Right atrium auricular region (tissue), 2 donors: ENCODE measurements at regions not wholly inside any gene's neighbourhood (a gene's known extent, or its start where the extent isn't known, plus 50 kb on each side); places are given as distances from the start of the nearest gene placed in this dataset.

Experiments used
- DNase-seq: peaks from one replicate; pipeline ENCODE4 v3.0.0-alpha.2; 2019; ENCODE audit warnings: low spot score
- H3K27ac ChIP-seq, 2 donors: fragments of 200-600 bp; sonication (generic); 1 replicate in 1 of 2; 2 replicates in 1 of 2; pipeline ENCODE4 v1.5.1; 2016 to 2019
- H3K27me3 ChIP-seq, 2 donors: fragments of 200-600 bp; sonication (generic); one replicate each; pipeline versions ENCODE4 v1.5.1 to v1.6.0; 2017 to 2019
- H3K36me3 ChIP-seq: fragments of 200-600 bp; sonication (generic); one replicate; pipeline ENCODE4 v1.5.1; 2016
- H3K4me1 ChIP-seq, 2 donors: fragments of 200-600 bp; sonication (generic); one replicate each; pipeline versions ENCODE4 v1.5.1 to v1.6.0; 2017 to 2019
- H3K4me3 ChIP-seq, 2 donors: fragments of 200-600 bp; sonication (generic); 1 replicate in 1 of 2; 2 replicates in 1 of 2; pipeline ENCODE4 v1.5.1; 2017 to 2019; ENCODE audit warnings: mild to moderate bottlenecking in 1 of 2, moderate library complexity in 1 of 2
- H3K9me3 ChIP-seq, 2 donors: fragments of 200-600 bp; sonication (generic); one replicate each; pipeline ENCODE4 v1.5.1; 2019
- TF ChIP-seq, protein P1 (sequence below), 2 donors: fragments of 200-600 bp; sonication (generic); IDR thresholded peaks; one replicate each; pipeline ENCODE4 v1.5.1; 2019; ENCODE audit warnings: antibody characterized with exemption in 2 of 2

DNA sequence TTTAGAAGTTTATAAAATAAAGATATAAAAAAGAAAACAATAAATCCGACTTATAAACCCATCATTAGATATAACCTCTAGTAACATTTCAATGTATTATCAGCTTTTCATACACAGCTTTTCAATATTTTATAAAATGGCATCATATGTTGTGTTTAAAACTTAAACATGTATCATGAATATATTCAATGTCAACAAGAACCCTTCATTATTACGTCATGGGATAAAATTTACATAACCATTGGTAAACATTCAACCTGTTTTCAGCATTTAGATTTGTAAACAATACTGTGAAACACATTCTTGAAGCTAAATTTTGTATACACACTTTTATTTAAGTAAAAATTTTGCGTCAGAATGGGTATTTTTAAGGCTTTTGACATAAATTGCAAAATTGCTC lies 153.4 kb upstream of the SOX14 start:
- TF ChIP-seq, protein P1, sequence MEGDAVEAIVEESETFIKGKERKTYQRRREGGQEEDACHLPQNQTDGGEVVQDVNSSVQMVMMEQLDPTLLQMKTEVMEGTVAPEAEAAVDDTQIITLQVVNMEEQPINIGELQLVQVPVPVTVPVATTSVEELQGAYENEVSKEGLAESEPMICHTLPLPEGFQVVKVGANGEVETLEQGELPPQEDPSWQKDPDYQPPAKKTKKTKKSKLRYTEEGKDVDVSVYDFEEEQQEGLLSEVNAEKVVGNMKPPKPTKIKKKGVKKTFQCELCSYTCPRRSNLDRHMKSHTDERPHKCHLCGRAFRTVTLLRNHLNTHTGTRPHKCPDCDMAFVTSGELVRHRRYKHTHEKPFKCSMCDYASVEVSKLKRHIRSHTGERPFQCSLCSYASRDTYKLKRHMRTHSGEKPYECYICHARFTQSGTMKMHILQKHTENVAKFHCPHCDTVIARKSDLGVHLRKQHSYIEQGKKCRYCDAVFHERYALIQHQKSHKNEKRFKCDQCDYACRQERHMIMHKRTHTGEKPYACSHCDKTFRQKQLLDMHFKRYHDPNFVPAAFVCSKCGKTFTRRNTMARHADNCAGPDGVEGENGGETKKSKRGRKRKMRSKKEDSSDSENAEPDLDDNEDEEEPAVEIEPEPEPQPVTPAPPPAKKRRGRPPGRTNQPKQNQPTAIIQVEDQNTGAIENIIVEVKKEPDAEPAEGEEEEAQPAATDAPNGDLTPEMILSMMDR (IDR thresholded peaks at IDR 0.05), result no peak
- H3K27me3 ChIP-seq, result no peaks in the 10 kb centered on the region
- H3K4me1 ChIP-seq, result no peaks in the 10 kb centered on the region
- no peaks in the 10 kb centered on the region for H3K36me3 ChIP-seq
- no peak overlapping the region for H3K27ac ChIP-seq
- no peaks in the 10 kb centered on the region for H3K9me3 ChIP-seq
- DNase-seq, result no peak
- H3K4me3 ChIP-seq, result no peak overlapping the region

DNA sequence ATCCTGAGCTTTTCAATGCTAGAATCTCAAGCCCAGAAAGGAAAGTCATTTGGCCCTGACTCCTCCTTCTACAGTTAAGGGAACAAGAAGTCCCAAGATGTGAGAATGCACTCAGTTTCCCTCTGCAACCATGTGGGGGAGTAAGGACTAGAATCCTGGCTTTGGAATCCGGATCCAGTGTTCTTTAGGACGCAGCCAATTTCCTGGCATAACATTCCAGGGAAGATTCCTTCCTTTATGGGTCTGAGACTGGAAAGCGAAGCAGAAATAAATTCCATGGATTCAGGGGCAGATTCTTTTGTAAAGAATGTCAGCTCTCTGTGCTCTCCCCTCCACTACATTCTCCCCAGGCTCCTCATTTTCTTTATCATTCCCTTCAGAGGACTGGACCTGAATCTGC lies 151.8 kb upstream of the SOX14 start:
- no peak overlapping the region for H3K4me3 ChIP-seq
- H3K27ac ChIP-seq, result no peak overlapping the region
- no peak for DNase-seq
- no peaks in the 10 kb centered on the region for H3K9me3 ChIP-seq
- no peaks in the 10 kb centered on the region for H3K27me3 ChIP-seq
- no peaks in the 10 kb centered on the region for H3K4me1 ChIP-seq
- TF ChIP-seq, protein P1 (IDR thresholded peaks at IDR 0.05), result no peak
- H3K36me3 ChIP-seq, result no peaks in the 10 kb centered on the region

DNA sequence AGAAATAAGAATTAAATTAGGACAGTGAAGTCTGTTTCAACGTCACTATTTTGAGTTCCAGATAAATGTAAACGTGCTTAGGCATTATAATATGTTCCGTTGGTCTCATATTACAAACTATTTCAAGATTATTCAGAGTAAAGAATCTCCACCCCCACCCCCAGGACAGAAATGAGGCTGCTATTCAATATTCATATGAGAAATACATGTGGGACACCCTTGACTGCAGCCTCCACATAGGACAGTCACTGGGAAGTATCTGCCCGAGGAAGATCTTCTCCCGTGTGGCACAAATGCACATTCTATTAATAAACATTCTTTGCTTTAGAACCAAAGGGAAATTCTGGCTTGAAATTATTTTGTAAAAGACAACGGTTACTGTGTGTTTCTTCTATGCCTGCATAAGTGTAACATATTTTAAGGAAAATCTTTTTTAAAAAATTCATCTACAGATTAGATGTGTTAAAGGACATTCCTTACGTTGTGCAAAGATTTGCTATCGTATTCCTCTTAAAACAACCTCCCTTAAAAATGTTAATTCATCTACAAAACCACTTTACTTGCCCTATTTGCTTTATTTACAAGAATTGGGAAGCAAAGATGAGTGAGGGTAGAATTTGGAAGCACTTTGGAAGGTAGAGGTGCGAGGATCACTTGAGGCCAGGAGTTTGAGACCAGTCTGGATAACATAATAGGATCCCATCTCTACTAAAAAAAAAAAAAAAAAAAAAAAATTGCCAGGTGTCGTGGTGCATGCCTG lies 148.3 kb upstream of the SOX14 start:
- Histone ChIP-seq H3K27ac (no peak overlapping the region), H3K4me3 (no peak overlapping the region), H3K27me3 (no peaks in the 10 kb centered on the region), H3K36me3 (no peaks in the 10 kb centered on the region), H3K4me1 (no peaks in the 10 kb centered on the region), H3K9me3 (no peaks in the 10 kb centered on the region)
- TF ChIP-seq, protein P1 (IDR thresholded peaks at IDR 0.05), result no peak
- no peak for DNase-seq

DNA sequence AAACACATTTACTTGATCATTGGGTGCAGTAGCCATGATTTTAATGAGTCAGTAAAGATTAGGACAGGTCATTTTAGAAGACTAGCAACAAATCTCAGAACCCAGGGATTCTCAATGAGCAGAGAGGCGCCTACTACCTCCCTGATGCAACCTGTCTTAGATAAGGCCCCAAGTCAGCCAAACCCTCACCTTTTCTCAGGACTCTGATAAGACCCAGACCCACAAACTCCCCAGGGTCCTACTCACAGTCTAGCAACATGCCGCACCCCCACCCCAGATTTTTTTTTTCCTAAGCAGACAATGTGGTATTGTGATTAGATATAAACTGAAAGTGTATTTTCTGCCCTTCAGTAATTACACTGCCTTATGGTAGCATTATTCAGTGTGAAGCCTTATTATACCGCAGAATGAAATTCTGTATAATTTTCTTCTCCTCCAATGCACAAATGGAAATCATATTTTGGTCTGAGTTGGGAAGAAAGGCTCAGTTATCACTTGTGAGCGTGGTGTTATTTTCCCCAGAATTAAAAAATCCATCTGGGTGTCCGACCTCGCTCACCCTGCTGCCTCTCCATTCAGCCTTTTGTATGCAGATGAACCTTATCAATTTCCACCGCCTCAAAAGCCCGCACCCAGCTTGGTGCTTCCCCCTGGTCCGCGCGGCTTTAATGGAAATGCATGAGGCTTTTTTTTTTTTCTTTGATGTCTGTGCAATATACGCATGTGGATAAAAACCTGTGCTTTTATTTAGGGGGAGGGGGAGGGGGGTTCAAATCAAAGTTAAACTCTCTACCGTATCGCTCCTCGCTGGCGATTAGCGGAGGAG lies 122.0 kb upstream of the SOX14 start:
- Histone ChIP-seq H3K9me3 (no peaks in the 10 kb centered on the region), H3K4me1 (no peaks in the 10 kb centered on the region), H3K4me3 (no peak overlapping the region), H3K36me3 (no peaks in the 10 kb centered on the region), H3K27ac (no peak overlapping the region), H3K27me3 (no peaks in the 10 kb centered on the region)
- TF ChIP-seq, protein P1 (IDR thresholded peaks at IDR 0.05), result no peak
- no peak for DNase-seq

DNA sequence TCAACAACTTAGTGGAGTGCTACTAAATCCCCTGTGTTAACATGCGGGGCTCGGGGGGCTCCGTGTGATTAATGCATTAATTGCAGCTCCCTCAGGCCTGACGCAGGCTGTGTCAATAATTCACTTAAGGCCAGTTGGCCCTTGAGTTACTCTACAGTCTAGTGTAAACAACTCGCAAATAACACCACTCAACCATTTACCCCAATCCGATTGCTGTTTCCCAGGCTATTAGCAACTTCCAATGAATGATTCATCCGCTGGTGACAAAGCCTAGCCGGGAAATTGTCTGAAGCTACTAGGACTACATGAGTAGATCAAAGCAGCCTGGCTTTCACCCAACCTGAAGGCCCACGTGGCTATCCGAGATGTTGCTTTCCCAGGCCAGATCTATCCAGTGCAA lies 121.3 kb upstream of the SOX14 start:
- no peak for DNase-seq
- no peaks in the 10 kb centered on the region for H3K27me3 ChIP-seq

More for the DNA sequence above, 121.3 kb upstream of the SOX14 start:
- H3K4me3 ChIP-seq, result no peak overlapping the region
- H3K9me3 ChIP-seq, result no peaks in the 10 kb centered on the region
- H3K27ac ChIP-seq, result no peak overlapping the region
- H3K4me1 ChIP-seq, result no peaks in the 10 kb centered on the region
- TF ChIP-seq, protein P1 (IDR thresholded peaks at IDR 0.05), result no peak
- H3K36me3 ChIP-seq, result no peaks in the 10 kb centered on the region
